ENCODE measurements at regions not wholly inside any gene's neighbourhood (a gene's known extent, or its start where the extent isn't known, plus 50 kb on each side); places are given as distances from the start of the nearest gene placed in this dataset.

DNA sequence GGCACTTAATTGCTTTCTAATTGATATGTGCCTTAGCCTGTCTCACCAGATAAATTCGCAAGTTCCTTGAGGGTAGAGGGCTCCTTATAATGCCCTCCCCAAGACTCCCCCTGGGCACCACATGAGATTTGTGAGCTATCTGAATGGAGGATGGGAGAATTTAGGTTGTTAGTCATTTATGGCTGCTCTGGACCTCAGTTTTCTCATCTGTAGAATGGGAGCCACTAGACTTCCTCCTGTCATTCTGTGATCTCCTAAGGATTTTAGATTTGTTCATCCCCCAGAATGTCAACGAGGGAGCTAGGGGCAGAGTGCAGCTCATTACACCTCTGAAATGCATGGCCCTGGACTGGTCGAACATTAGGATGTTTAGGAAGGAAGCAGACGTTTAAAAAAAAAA lies 294.6 kb downstream of the MIAT start:
- TF ChIP-seq, protein P1, sequence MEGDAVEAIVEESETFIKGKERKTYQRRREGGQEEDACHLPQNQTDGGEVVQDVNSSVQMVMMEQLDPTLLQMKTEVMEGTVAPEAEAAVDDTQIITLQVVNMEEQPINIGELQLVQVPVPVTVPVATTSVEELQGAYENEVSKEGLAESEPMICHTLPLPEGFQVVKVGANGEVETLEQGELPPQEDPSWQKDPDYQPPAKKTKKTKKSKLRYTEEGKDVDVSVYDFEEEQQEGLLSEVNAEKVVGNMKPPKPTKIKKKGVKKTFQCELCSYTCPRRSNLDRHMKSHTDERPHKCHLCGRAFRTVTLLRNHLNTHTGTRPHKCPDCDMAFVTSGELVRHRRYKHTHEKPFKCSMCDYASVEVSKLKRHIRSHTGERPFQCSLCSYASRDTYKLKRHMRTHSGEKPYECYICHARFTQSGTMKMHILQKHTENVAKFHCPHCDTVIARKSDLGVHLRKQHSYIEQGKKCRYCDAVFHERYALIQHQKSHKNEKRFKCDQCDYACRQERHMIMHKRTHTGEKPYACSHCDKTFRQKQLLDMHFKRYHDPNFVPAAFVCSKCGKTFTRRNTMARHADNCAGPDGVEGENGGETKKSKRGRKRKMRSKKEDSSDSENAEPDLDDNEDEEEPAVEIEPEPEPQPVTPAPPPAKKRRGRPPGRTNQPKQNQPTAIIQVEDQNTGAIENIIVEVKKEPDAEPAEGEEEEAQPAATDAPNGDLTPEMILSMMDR (IDR thresholded peaks at IDR 0.05; ENCODE audit: insufficient read depth, low read depth, low read length): no peak
- no peak for DNase-seq (ENCODE audit: low read depth)
- no peak overlapping the region for H3K4me3 ChIP-seq (ENCODE audit: low read depth, low read length)

DNA sequence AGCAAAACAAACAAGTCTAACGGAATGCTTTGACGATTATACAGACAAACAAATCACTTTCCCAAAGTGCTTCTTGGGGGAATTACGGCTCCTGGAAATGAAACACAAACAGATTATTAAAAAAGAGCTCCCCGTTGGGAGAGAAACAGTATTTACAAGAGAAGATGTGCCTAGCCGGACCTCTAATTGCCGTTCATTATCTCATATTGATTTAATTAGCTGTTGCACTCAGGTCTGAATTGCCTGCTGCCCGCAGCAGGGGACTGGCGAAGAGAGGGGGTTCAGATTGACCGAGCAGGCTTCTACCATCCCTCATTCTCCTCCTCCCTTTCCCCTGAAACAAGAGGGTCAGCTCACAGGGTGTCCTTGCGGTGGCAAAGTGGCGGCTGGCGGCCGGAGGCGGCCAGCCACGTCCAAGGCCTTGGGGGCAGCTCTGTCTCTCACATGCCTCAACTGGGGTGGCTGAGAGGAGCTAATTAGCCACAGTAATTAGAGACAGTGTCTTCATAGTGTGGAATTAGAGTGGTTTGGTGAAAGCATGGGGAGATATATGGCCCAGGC lies 295.1 kb downstream of the MIAT start:
- TF ChIP-seq, protein P1 (IDR thresholded peaks at IDR 0.05; ENCODE audit: insufficient read depth, low read depth, low read length): no peak
- no peak for DNase-seq (ENCODE audit: low read depth)
- no peak overlapping the region for H3K4me3 ChIP-seq (ENCODE audit: low read depth, low read length)

DNA sequence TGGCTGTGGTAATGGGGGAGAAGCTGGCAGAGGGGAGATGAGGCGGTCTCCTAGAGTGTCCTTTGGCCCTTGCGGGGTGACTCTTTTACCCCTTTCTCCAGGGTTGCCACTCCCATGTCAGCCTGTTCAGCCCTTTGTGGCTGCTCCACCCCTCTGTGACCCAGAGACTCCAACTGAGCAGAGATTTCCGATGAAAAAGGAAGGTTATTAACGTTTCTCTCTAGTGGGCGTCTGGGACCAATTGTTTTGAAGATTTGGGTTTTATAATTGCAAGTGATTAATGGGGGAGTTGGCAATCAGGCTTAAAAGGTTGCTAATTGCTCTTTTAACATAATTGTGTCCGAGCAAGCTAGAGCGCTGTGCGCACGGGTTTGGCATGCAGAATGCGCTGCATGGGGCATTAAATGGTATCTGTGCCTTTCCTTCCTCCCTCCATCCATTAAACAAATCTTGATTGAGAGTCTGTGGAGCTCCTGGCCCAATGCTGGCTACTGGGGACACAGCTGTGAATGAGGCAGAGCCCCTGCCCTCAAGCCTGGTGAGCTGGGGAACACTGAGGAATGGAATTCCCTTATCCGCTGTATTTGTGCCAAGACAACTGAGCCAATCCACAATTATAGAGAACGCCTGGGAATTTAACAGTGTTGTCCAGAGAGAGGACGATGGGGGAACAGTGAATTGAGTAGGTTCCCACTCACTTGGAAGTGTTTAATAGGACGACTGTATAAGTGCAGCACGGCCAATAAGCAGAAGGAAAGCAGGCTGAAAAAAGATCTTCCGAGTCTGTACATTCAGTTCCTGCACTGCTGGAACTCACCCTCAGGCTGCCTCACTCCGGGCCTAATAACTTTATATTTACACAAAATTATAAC lies 295.9 kb downstream of the MIAT start:
- H3K4me3 ChIP-seq (ENCODE audit: low read depth, low read length): no peak overlapping the region
- TF ChIP-seq, protein P1 (IDR thresholded peaks at IDR 0.05; ENCODE audit: insufficient read depth, low read depth, low read length): no peak
- no peak for DNase-seq (ENCODE audit: low read depth)

DNA sequence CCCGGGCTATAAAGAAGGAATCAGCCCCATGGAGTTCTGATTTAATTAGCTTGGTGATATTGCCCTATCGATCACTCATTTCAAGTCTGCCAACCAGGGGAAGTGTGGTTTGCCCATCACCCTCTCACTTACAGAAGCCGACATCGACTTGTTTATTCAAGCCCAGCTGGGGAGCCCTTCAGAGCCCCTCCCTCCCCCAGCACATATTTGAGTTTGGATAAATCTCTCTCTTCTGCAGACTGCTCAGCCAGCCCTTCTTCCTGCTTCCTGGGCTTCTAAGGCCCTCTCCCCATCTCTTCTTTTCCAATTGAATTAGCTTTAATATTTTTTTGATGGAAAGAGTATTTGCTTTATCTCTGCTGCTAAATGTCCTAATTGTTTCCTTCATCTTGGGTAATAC lies 299.0 kb downstream of the MIAT start:
- DNase-seq (ENCODE audit: low read depth): no peak
- H3K4me3 ChIP-seq (ENCODE audit: low read depth, low read length): no peak overlapping the region
- TF ChIP-seq, protein P1 (IDR thresholded peaks at IDR 0.05; ENCODE audit: insufficient read depth, low read depth, low read length): no peak

DNA sequence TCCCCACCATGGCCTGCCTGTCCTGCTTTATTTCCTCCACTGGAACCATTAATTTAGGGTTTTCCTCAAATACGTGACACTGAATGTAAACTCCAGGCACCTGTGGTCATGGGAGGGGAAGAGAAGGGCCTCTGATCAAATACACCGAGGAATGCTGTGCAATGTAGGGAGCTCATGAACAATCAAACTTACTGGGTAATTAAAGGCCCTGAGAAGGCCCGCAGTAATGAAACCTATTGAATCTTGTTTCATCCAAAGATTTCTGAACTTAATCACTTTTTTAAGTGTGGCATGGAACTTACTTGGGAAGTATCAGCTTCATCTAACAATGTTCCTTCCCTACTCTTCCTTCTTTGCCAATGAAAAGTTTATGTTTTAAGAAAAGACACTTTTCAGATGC lies 299.8 kb downstream of the MIAT start:
- TF ChIP-seq, protein P1 (IDR thresholded peaks at IDR 0.05; ENCODE audit: insufficient read depth, low read depth, low read length): no peak
- no peak overlapping the region for H3K4me3 ChIP-seq (ENCODE audit: low read depth, low read length)
- no peak for DNase-seq (ENCODE audit: low read depth)

DNA sequence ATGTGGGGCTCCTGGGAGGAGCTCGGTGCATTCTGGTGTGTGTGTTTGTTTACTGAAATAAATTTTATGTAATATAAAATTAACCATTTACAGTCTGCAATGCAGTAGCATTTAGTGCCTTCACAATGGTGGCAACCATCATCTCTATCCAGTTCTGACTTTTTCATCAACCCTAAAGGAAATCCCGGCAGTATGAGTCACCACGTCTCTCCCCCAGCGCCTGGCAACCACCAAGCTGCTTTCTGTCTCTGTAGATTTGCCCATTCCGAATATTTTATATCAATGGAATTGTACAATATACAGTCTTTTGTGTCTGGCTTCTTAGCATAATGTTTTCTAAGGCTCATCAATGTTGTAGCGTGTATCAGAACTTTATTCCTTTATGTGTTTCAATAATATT lies 300.5 kb downstream of the MIAT start:
- no peak overlapping the region for H3K4me3 ChIP-seq (ENCODE audit: low read depth, low read length)
- TF ChIP-seq, protein P1 (IDR thresholded peaks at IDR 0.05; ENCODE audit: insufficient read depth, low read depth, low read length): no peak
- DNase-seq (ENCODE audit: low read depth): no peak

Measured in fibroblast of villous mesenchyme (primary cell).